ENCODE measurements at regions not wholly inside any gene's neighbourhood (a gene's known extent, or its start where the extent isn't known, plus 50 kb on each side); places are given as distances from the start of the nearest gene placed in this dataset.
"Not testable (repeated sequence)": the region's sequence is repeated elsewhere in the genome, so short reads cannot be mapped to it uniquely, and the experiment has no call there.

GRCh38 chr10:114719311-114719710 lies 61.2 kb upstream of the ABLIM1 start:
- H3K9me3 Mint-ChIP-seq, result no peaks in the 10 kb centered on the region

GRCh38 chr10:114720023-114720422 lies 61.9 kb upstream of the ABLIM1 start:
- not testable (repeated sequence) for DNase-seq; H3K27me3 Mint-ChIP-seq (ENCODE audit: insufficient read depth); H3K4me3 Mint-ChIP-seq; H3K9me3 Mint-ChIP-seq; H3K36me3 Mint-ChIP-seq (ENCODE audit: low read depth); H3K27ac Mint-ChIP-seq
- peaks cover 34% of the 10 kb centered on the region for H3K4me1 Mint-ChIP-seq (ENCODE audit: low read depth)

More at GRCh38 chr10:114719311-114719710, 61.2 kb upstream of the ABLIM1 start:
- Mint-ChIP-seq H3K27me3 (ENCODE audit: insufficient read depth) (no peaks in the 10 kb centered on the region), H3K4me3 (no peak overlapping the region), H3K36me3 (ENCODE audit: low read depth) (peaks cover 4% of the 10 kb centered on the region; the same call in 1 of the 2 replicates), H3K27ac (no peak overlapping the region), H3K4me1 (ENCODE audit: low read depth) (peaks cover 41% of the 10 kb centered on the region)
- no peak for DNase-seq
- no peak for TF ChIP-seq CTCF (IDR thresholded peaks at IDR 0.05)

- Mint-ChIP-seq H3K27me3 (ENCODE audit: insufficient read depth) (no peaks in the 10 kb centered on the region), H3K9me3 (no peaks in the 10 kb centered on the region), H3K27ac (no peak overlapping the region), H3K4me3 (no peak overlapping the region), H3K4me1 (ENCODE audit: low read depth) (peaks cover 26% of the 10 kb centered on the region), H3K36me3 (ENCODE audit: low read depth) (peaks cover 4% of the 10 kb centered on the region; the same call in 1 of the 2 replicates)
- TF ChIP-seq CTCF (IDR thresholded peaks at IDR 0.05), result no peak
- no peak for DNase-seq
Measured at GRCh38 chr10:114720685-114721278, 62.7 kb upstream of the ABLIM1 start.

- not testable (repeated sequence) for H3K36me3 Mint-ChIP-seq (ENCODE audit: low read depth); H3K4me3 Mint-ChIP-seq; H3K27ac Mint-ChIP-seq
Measured at GRCh38 chr10:114722136-114722535, 64.1 kb upstream of the ABLIM1 start.

GRCh38 chr10:114723361-114723760 lies 65.3 kb upstream of the ABLIM1 start:
- Mint-ChIP-seq H3K27ac (no peak overlapping the region), H3K27me3 (ENCODE audit: insufficient read depth) (no peaks in the 10 kb centered on the region), H3K4me1 (ENCODE audit: low read depth) (peaks cover 11% of the 10 kb centered on the region; the same call in 1 of the 2 replicates), H3K9me3 (no peaks in the 10 kb centered on the region), H3K4me3 (no peak overlapping the region), H3K36me3 (ENCODE audit: low read depth) (peaks cover 4% of the 10 kb centered on the region; the same call in 1 of the 2 replicates)
- no peak for TF ChIP-seq CTCF (IDR thresholded peaks at IDR 0.05)
- no peak for DNase-seq

More at GRCh38 chr10:114722136-114722535, 64.1 kb upstream of the ABLIM1 start:
- H3K27me3 Mint-ChIP-seq (ENCODE audit: insufficient read depth); DNase-seq; H3K9me3 Mint-ChIP-seq: not testable (repeated sequence)
- H3K4me1 Mint-ChIP-seq (ENCODE audit: low read depth), result peaks cover 15% of the 10 kb centered on the region

GRCh38 chr10:114723991-114724715 lies 66.1 kb upstream of the ABLIM1 start:
- Mint-ChIP-seq H3K27ac (no peak overlapping the region), H3K27me3 (ENCODE audit: insufficient read depth) (no peaks in the 10 kb centered on the region), H3K4me1 (ENCODE audit: low read depth) (peaks cover 15% of the 10 kb centered on the region), H3K36me3 (ENCODE audit: low read depth) (peaks cover 4% of the 10 kb centered on the region; the same call in 1 of the 2 replicates), H3K4me3 (no peak overlapping the region), H3K9me3 (no peaks in the 10 kb centered on the region)
- TF ChIP-seq CTCF (IDR thresholded peaks at IDR 0.05), result no peak
- no peak for DNase-seq
